GM12878 (cell line): ENCODE measurements at regions not wholly inside any gene's neighbourhood (a gene's known extent, or its start where the extent isn't known, plus 50 kb on each side); places are given as distances from the start of the nearest gene placed in this dataset.

Source experiments
- ATAC-seq: fragments of 200-7000 bp; cut with Tn5 transposase; 3 replicates; pipeline ENCODE4 v1.9.1; 2020; ENCODE audit warnings: mild to moderate bottlenecking, moderate library complexity
- BruUV-seq: library from RNA; stranded (reverse); fragments of 400-500 nt; replicated peaks from 2 replicates; lab custom pipeline; 2021; lab: Mats Ljungman, UMichigan
- CTCF ChIA-PET: fragments of 300-600 bp; sonication (Branson Sonifier 250); formaldehyde crosslinking; extraction: SDS; loops from one replicate; lab custom pipeline; 2021; ENCODE audit warnings: inconsistent platforms; lab: Yijun Ruan, JAX
- POLR2A ChIA-PET: fragments of 350-600 bp; formaldehyde crosslinking; extraction: SDS; loops from one replicate; lab custom pipeline; 2021; ENCODE audit warnings: inconsistent platforms; lab: Charles Lee
- RAD21 ChIA-PET: fragments of 300-600 bp; sonication (Branson Sonifier 250); formaldehyde crosslinking; loops from one replicate; lab custom pipeline; 2023; ENCODE audit warnings: antibody characterized with exemption; ENCODE audit not compliant: unreplicated experiment; lab: Charles Lee
- SMC1A ChIA-PET: fragments of 300-600 bp; sonication (Branson Sonifier 250); formaldehyde crosslinking; loops from one replicate; lab custom pipeline; 2023; ENCODE audit not compliant: unreplicated experiment, uncharacterized antibody; lab: Charles Lee
- DNase-seq: peaks from one replicate; pipeline ENCODE4 v3.0.0-alpha.2; 2011; ENCODE audit warnings: low read depth, low spot score
- FAIRE-seq: peaks from 3 replicates; lab custom pipeline; 2011; peaks lifted over from hg19 to GRCh38; lab: Jason Lieb, UNC
- H2AFZ ChIP-seq: 2 replicates; pipeline ENCODE4 v1.6.0; 2011; ENCODE audit warnings: low read depth, low read length, control low read depth; ENCODE audit not compliant: control insufficient read depth
- H3K27ac ChIP-seq: 2 replicates; pipeline ENCODE4 v1.5.1; 2011; ENCODE audit warnings: control low read depth; ENCODE audit not compliant: control insufficient read depth, insufficient read depth
- H3K27me3 ChIP-seq, 2 experiments: replicated peaks in 1 of 2; 2 replicates each; pipeline versions ENCODE4 v1.6.0 to v1.6.1; 2011; ENCODE audit warnings: low read length in 1 of 2; ENCODE audit not compliant: control insufficient read depth in 2 of 2, insufficient read depth in 2 of 2
- H3K36me3 ChIP-seq, 2 experiments: 2 replicates each; pipeline ENCODE4 v1.5.1; 2011; ENCODE audit warnings: low read length in 1 of 2; ENCODE audit not compliant: control insufficient read depth in 2 of 2, insufficient read depth in 2 of 2
- H3K4me1 ChIP-seq: 2 replicates; pipeline ENCODE4 v1.6.1; 2011; ENCODE audit warnings: mild to moderate bottlenecking, low read length, moderate library complexity, mixed read lengths; ENCODE audit not compliant: control insufficient read depth, insufficient read depth
- H3K4me2 ChIP-seq: 2 replicates; pipeline ENCODE4 v1.6.0; 2011; ENCODE audit warnings: control low read depth; ENCODE audit not compliant: control insufficient read depth, insufficient read depth
- H3K4me3 ChIP-seq: fragments of 200-600 bp; sonication (generic); 2 replicates; pipeline ENCODE4 v1.5.1; 2016
- H3K79me2 ChIP-seq: 2 replicates; pipeline ENCODE4 v1.6.0; 2011; ENCODE audit warnings: low read length; ENCODE audit not compliant: control insufficient read depth, insufficient read depth
- H3K9ac ChIP-seq: 2 replicates; pipeline ENCODE4 v1.8.0; 2011; ENCODE audit warnings: low read length, control low read depth, mixed read lengths; ENCODE audit not compliant: control insufficient read depth, insufficient read depth
- H3K9me3 ChIP-seq: replicated peaks from 3 replicates; pipeline ENCODE4 v1.5.1; 2011; ENCODE audit warnings: mild to moderate bottlenecking, low read length; ENCODE audit not compliant: control insufficient read depth, insufficient read depth
- H4K20me1 ChIP-seq: 2 replicates; pipeline ENCODE4 v1.6.0; 2011; ENCODE audit not compliant: control insufficient read depth, insufficient read depth
- CBX5 ChIP-seq: sonication (generic); IDR thresholded peaks from 2 replicates; pipeline ENCODE4 v1.6.1; 2016; ENCODE audit warnings: low read depth, moderate library complexity, mild to moderate bottlenecking, inconsistent platforms
- FOS ChIP-seq: IDR thresholded peaks from 3 replicates; pipeline ENCODE4 v1.6.1; 2011; ENCODE audit warnings: borderline replicate concordance; ENCODE audit not compliant: insufficient read length; ENCODE audit errors: extremely low read depth
- HDAC6 ChIP-seq: fragments of 200-600 bp; sonication (generic); IDR thresholded peaks from one replicate; pipeline ENCODE4 v1.8.0; 2017; ENCODE audit warnings: antibody characterized with exemption; ENCODE audit not compliant: unreplicated experiment
- IRF5 ChIP-seq: fragments of 450-650 bp; IDR thresholded peaks from 2 replicates; pipeline ENCODE4 v1.6.1; 2017; ENCODE audit warnings: borderline replicate concordance
- MYB ChIP-seq: fragments of 150-350 bp; IDR thresholded peaks from 2 replicates; pipeline ENCODE4 v1.6.1; 2014; ENCODE audit warnings: mild to moderate bottlenecking, low read depth, low read length, borderline replicate concordance
- NR2C1 ChIP-seq: fragments of 450-650 bp; IDR thresholded peaks from 2 replicates; pipeline ENCODE4 v1.6.1; 2017; ENCODE audit warnings: antibody characterized with exemption, mild to moderate bottlenecking, moderate library complexity
- POLR2AphosphoS2 ChIP-seq: IDR thresholded peaks from 2 replicates; pipeline ENCODE4 v1.6.1; 2011; ENCODE audit warnings: low read depth, mild to moderate bottlenecking, low read length, improper control_type of control experiment, moderate library complexity
- POU2F2 ChIP-seq: IDR thresholded peaks from 3 replicates; pipeline ENCODE4 v1.6.1; 2011; ENCODE audit warnings: low read depth, mild to moderate bottlenecking, low read length, borderline replicate concordance
- SUPT20H ChIP-seq: IDR thresholded peaks from 2 replicates; pipeline ENCODE4 v1.6.1; 2011; ENCODE audit warnings: low read depth, mild to moderate bottlenecking, low read length, moderate library complexity, borderline replicate concordance; ENCODE audit not compliant: control insufficient read depth
- TCF12 ChIP-seq: IDR thresholded peaks from 2 replicates; pipeline ENCODE4 v1.6.1; 2011; ENCODE audit warnings: low read depth, mild to moderate bottlenecking, low read length
- USF2 ChIP-seq: IDR thresholded peaks from 2 replicates; pipeline ENCODE4 v1.6.1; 2011; ENCODE audit warnings: low read depth, low read length, improper control_type of control experiment, borderline replicate concordance
- YY1 ChIP-seq: IDR thresholded peaks from 2 replicates; pipeline ENCODE4 v1.6.1; 2011; ENCODE audit warnings: low read depth, mild to moderate bottlenecking, low read length
- ZNF207 ChIP-seq: fragments of 450-650 bp; IDR thresholded peaks from 2 replicates; pipeline ENCODE4 v1.6.1; 2014; ENCODE audit warnings: antibody characterized with exemption, mild to moderate bottlenecking, borderline replicate concordance
- ZNF592 ChIP-seq: fragments of 450-650 bp; IDR thresholded peaks from 2 replicates; pipeline ENCODE4 v1.6.1; 2017; ENCODE audit warnings: mild to moderate bottlenecking, moderate library complexity
- WGBS: methylation state at CpG from one replicate; pipeline ENCODE4 v1.1.6; 2016; ENCODE audit warnings: low lambda C conversion rate; ENCODE audit not compliant: insufficient replicate concordance, insufficient coverage; ENCODE audit errors: missing lambda C conversion rate; 5-methylcytosine and 5-hydroxymethylcytosine counted together
- in situ Hi-C: fragments of 300-500 bp; cut with MboI; formaldehyde crosslinking; loops from 9 replicates; pipeline ENCODE4 v1.14.3; 2018; ENCODE audit warnings: mixed read lengths
- intact Hi-C: fragments of 100-400 bp; cut with micrococcal nuclease; formaldehyde crosslinking; loops from one replicate; pipeline ENCODE4 v1.14.2; 2022; ENCODE audit not compliant: unreplicated experiment

GRCh38 chr13:104565888-104566287, 1499.7 kb upstream of the SLC10A2 start:
- no peak overlapping the region for H2AFZ ChIP-seq
- no peaks in the 10 kb centered on the region for H4K20me1 ChIP-seq
- no peak for DNase-seq
- no peaks in the 10 kb centered on the region for H3K36me3 ChIP-seq
- H3K4me1 ChIP-seq = no peaks in the 10 kb centered on the region
- H3K79me2 ChIP-seq = no peaks in the 10 kb centered on the region
- in situ Hi-C loops = no loop called here
- CTCF ChIA-PET = no interaction called here
- no peaks in the 10 kb centered on the region for H3K9me3 ChIP-seq
- WGBS = 17% methylated on average over 4 of the region's 4 CpGs
- no peak overlapping the region for H3K4me3 ChIP-seq
- intact Hi-C loops = no loop called here
- FAIRE-seq = no peak
- RAD21 ChIA-PET = no interaction called here
- TF ChIP-seq USF2 = no peak
- no peak for TF ChIP-seq FOS
- no peak for TF ChIP-seq NR2C1
- no peak for TF ChIP-seq HDAC6
- TF ChIP-seq POLR2AphosphoS2 = no peak
- TF ChIP-seq ZNF207 = no peak
- TF ChIP-seq POU2F2 = no peak
- TF ChIP-seq CBX5 = no peak
- H3K27me3 ChIP-seq = no peaks in the 10 kb centered on the region
- SMC1A ChIA-PET = no interaction called here
- no TSS peak for BruUV-seq
- no peak overlapping the region for H3K4me2 ChIP-seq
- no peak overlapping the region for H3K9ac ChIP-seq
- no peak for ATAC-seq
- POLR2A ChIA-PET = no interaction called here
- no peak overlapping the region for H3K27ac ChIP-seq

- Histone ChIP-seq H3K4me3 (no peak overlapping the region), H2AFZ (no peak overlapping the region), H3K27me3 (no peaks in the 10 kb centered on the region), H3K27ac (no peak overlapping the region), H3K4me2 (no peak overlapping the region), H3K4me1 (no peaks in the 10 kb centered on the region), H3K9ac (no peak overlapping the region), H3K36me3 (no peaks in the 10 kb centered on the region), H3K79me2 (no peaks in the 10 kb centered on the region), H3K9me3 (no peaks in the 10 kb centered on the region), H4K20me1 (no peaks in the 10 kb centered on the region)
- WGBS = 0% methylated on average over 1 of the region's 1 CpG
- DNase-seq (no peak), ATAC-seq (no peak), FAIRE-seq (no peak)
- RAD21 ChIA-PET = no interaction called here
- POLR2A ChIA-PET = no interaction called here
- in situ Hi-C loops (no loop called here), intact Hi-C loops (no loop called here)
- SMC1A ChIA-PET = no interaction called here
- CTCF ChIA-PET = no interaction called here
- BruUV-seq = no TSS peak
- TF ChIP-seq MYB = no peak
- TF ChIP-seq SUPT20H = no peak
- no peak for TF ChIP-seq ZNF592
- no peak for TF ChIP-seq IRF5
- TF ChIP-seq TCF12 = no peak
- TF ChIP-seq YY1 = no peak
These were observed 1487.7 kb upstream of the SLC10A2 start for GRCh38 chr13:104553896-104554295.
